Heart left ventricle (tissue), 16 donors: ENCODE measurements at regions not wholly inside any gene's neighbourhood (a gene's known extent, or its start where the extent isn't known, plus 50 kb on each side); places are given as distances from the start of the nearest gene placed in this dataset.

Source experiments
- ATAC-seq, 4 donors: fragments of 200-7000 bp; cut with Tn5 transposase; one replicate each; pipeline ENCODE4 v1.9.1; 2020 to 2022; ENCODE audit warnings: moderate library complexity in 4 of 4, mild to moderate bottlenecking in 3 of 4, moderate number of reproducible peaks in 1 of 4
- DNase-seq, 5 donors: peaks; one replicate each; pipeline ENCODE4 v3.0.0-alpha.2; 2020
- H3K27ac ChIP-seq, 12 donors: fragments of 200-600 bp; sonication (generic) in 4 of 12; one replicate each; pipeline versions ENCODE4 v1.5.0 to v1.8.0; 2016 to 2022; ENCODE audit warnings: mild to moderate bottlenecking in 2 of 12
- H3K27me3 ChIP-seq, 9 donors: fragments of 200-600 bp; sonication (generic) in 2 of 9; one replicate each; pipeline versions ENCODE4 v1.5.1 to v1.8.0; 2016 to 2022; ENCODE audit warnings: mild to moderate bottlenecking in 3 of 9
- H3K36me3 ChIP-seq, 9 donors: fragments of 200-600 bp; sonication (generic) in 2 of 9; one replicate each; pipeline versions ENCODE4 v1.5.0 to v1.8.0; 2018 to 2022; ENCODE audit warnings: mild to moderate bottlenecking in 2 of 9
- H3K4me1 ChIP-seq, 12 donors: fragments of 200-600 bp; sonication (generic) in 4 of 12; one replicate each; pipeline versions ENCODE4 v1.5.0 to v1.8.0; 2016 to 2022; ENCODE audit warnings: mild to moderate bottlenecking in 3 of 12
- H3K4me3 ChIP-seq, 12 donors: fragments of 200-600 bp; sonication (generic) in 4 of 12; one replicate each; pipeline versions ENCODE4 v1.5.0 to v1.8.0; 2017 to 2022; ENCODE audit warnings: mild to moderate bottlenecking in 9 of 12, moderate library complexity in 4 of 12
- H3K9me3 ChIP-seq, 12 donors: fragments of 200-600 bp; sonication (generic) in 4 of 12; one replicate each; pipeline versions ENCODE4 v1.5.0 to v1.8.0; 2016 to 2022; ENCODE audit warnings: mild to moderate bottlenecking in 1 of 12
- CTCF ChIP-seq, 12 donors: fragments of 200-600 bp; sonication (generic) in 4 of 12; IDR thresholded peaks; one replicate each; pipeline versions ENCODE4 v1.5.0 to v1.8.0; 2018 to 2022; ENCODE audit warnings: antibody characterized with exemption in 12 of 12, mild to moderate bottlenecking in 5 of 12
- POLR2A ChIP-seq, 2 donors: fragments of 450-650 bp; IDR thresholded peaks; one replicate each; pipeline ENCODE4 v1.6.1; 2017; ENCODE audit warnings: antibody characterized with exemption in 2 of 2, mild to moderate bottlenecking in 2 of 2, moderate library complexity in 2 of 2
- WGBS, 4 donors: extraction: QIAGEN DNeasy Blood & Tissue Kit in 2 of 4; methylation state at CpG; one replicate each; pipeline versions ENCODE4 v1.1.5 to v1.1.7; 2013 to 2018; 5-methylcytosine and 5-hydroxymethylcytosine counted together
- intact Hi-C, 10 donors: fragments of 100-400 bp; cut with DNase I; formaldehyde crosslinking; loops; one replicate each; pipeline versions ENCODE4 v1.11.1 to v1.14.2; 2022
- donor health status: ischemic (EF 13 %, LVEDD 7.1; RV severe dilation, severe dysfunction).
- donor health status: healthy with polysubstance abuse.
- donor health status: DM: no; HTN: yes; CAD: no.
- donor health status: DM: no; HTN: no; CAD: no.
- donor health status: ischemic (EF 25% LVEDD 6.9; RV normal size, moderate dysfunction).
- donor health status: ischemic (EF 25% LVEDD 5.7; RV mildly dilated, moderate dysfunction).
- donor health status: healthy.
- donor health status: DM: yes; HTN: yes; CAD: no.
- donor health status: ischemic (EF 35%, LVEDD 5.7; RV mildly dilated, moderate dysfunction).
- donor health status: nonischemic (EF 11% LVEDD 7.7; RV severe dilation, severe dysfunction).
- donor health status: DM: yes; HTN: yes; CAD: no.
- donor health status: PGD.
- donor health status: ischemic (EF 29% LVEDD 5.4; RV normal size, mild dysfunction).
- donor health status: nonischemic (EF 23%, LVEDD 6.1; RV moderate dilation, normal function).

DNA sequence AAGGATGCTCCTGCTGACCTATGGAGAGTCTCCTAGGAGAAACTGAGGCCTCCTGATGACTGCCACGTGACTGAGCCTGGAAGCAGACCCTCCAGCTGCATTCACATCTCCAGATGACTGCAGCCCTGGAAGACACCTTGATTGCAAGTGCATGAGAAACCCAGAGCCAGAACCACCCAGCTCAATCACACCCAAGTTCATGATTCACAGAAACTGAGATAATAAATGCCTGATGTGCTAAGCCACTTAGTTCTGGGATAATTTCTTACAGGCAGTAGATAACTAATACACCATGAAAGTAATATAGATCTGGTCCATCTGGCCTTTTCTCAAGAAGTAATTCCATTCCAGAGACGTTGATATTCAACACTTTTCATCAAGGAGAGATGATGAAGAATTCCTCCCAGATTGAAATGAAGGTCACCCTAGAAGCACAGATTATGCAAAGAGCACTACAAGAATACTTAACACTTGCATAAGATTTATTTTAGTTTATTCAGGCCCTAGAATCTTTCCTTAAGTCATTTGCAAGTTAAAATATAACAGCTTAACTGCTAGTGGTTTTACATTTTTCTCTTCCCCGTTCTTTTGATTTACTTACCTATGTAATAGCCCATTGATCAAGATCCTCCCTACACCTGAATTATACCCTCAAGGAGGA is 208.2 kb upstream of the INHBA start:
- DNase-seq (no peak), ATAC-seq (no peak)

DNA sequence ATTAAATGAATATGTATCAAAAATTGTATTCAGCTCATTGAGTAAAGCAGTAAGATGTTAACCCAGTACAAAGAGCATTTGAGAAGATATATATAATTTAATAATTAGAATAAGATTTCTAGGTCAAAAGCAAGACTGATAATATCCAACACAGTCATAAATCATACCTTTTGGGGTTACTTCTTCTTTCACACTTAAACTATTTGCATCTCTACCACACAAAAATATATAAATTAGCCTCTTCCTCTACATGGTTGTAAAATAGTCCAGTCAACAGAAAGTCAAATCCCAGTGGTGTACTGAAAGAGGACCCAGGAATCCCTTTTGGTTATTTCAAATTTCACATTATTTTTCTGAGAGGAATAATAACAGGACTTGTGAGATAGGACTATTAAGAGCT is 204.6 kb upstream of the INHBA start:
- H3K36me3 ChIP-seq: no peaks in the 10 kb centered on the region
- no peak for TF ChIP-seq CTCF (IDR thresholded peaks at IDR 0.05)
- no peak for TF ChIP-seq POLR2A (IDR thresholded peaks at IDR 0.05)
- no peak overlapping the region for H3K4me3 ChIP-seq
- peaks cover 0 to 24% (median 0%) of the 10 kb centered on the region in 12 donors for H3K9me3 ChIP-seq
- no peak overlapping the region for H3K27ac ChIP-seq
- no peaks in the 10 kb centered on the region for H3K27me3 ChIP-seq
- intact Hi-C loops: no loop called here
- no peak for ATAC-seq
- H3K4me1 ChIP-seq: no peaks in the 10 kb centered on the region
- no peak for DNase-seq

More for the DNA sequence above, 208.2 kb upstream of the INHBA start:
- Histone ChIP-seq H3K36me3 (no peaks in the 10 kb centered on the region), H3K27ac (no peak overlapping the region), H3K4me3 (no peak overlapping the region), H3K27me3 (no peaks in the 10 kb centered on the region), H3K9me3 (peaks cover 0 to 5% (median 0%) of the 10 kb centered on the region in 12 donors), H3K4me1 (peaks cover 0 to 6% (median 0%) of the 10 kb centered on the region in 12 donors)
- WGBS, 4 donors: 59 to 72% (median 66%) methylated on average over 3 of the region's 3 CpGs
- TF ChIP-seq POLR2A (IDR thresholded peaks at IDR 0.05) (no peak), CTCF (IDR thresholded peaks at IDR 0.05) (no peak)
- intact Hi-C loops: no loop called here

DNA sequence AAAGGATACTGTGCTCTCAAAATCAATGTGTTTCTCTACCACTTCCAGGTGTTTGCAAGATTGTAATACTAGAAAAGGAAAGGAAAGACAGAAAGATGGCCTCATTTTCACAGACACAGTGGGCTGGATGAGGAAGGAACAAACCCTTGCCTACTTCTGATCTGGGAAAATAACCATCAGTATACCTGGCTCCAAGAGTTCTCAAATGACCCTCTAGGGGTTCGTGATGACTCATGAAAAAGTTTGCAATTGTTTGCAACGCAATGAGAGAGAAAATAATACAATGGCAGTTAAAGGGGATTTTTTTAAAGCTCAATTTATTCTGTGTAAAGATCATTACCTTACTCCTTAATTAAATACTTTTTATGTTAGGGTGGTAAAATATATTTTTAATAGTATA is 197.6 kb upstream of the INHBA start:
- TF ChIP-seq POLR2A (IDR thresholded peaks at IDR 0.05) (no peak), CTCF (IDR thresholded peaks at IDR 0.05) (no peak)
- intact Hi-C loops: no loop called here
- Histone ChIP-seq H3K9me3 (peaks cover 0 to 19% (median 0%) of the 10 kb centered on the region in 12 donors), H3K27me3 (no peaks in the 10 kb centered on the region), H3K4me3 (no peak overlapping the region), H3K36me3 (no peaks in the 10 kb centered on the region), H3K4me1 (no peaks in the 10 kb centered on the region), H3K27ac (no peak overlapping the region)
- DNase-seq (no peak), ATAC-seq (no peak)
- WGBS, 4 donors: 62 to 72% (median 70%) methylated on average over 2 of the region's 2 CpGs

- H3K9me3 ChIP-seq: peaks cover 0 to 18% (median 0%) of the 10 kb centered on the region in 12 donors
- no peaks in the 10 kb centered on the region for H3K4me1 ChIP-seq
- intact Hi-C loops: no loop called here
- DNase-seq (no peak), ATAC-seq (no peak)
- WGBS, 4 donors: 52 to 69% (median 65%) methylated on average over 4 of the region's 4 CpGs
- no peaks in the 10 kb centered on the region for H3K36me3 ChIP-seq
- no peak for TF ChIP-seq POLR2A (IDR thresholded peaks at IDR 0.05)
- TF ChIP-seq CTCF (IDR thresholded peaks at IDR 0.05): no peak
- H3K27ac ChIP-seq: no peak overlapping the region
- no peaks in the 10 kb centered on the region for H3K27me3 ChIP-seq
- H3K4me3 ChIP-seq: no peak overlapping the region
Measured at GRCh38 chr7:41899823-41900433, 197.0 kb upstream of the INHBA start.
